ENCODE measurements at regions not wholly inside any gene's neighbourhood (a gene's known extent, or its start where the extent isn't known, plus 50 kb on each side); places are given as distances from the start of the nearest gene placed in this dataset.

DNA sequence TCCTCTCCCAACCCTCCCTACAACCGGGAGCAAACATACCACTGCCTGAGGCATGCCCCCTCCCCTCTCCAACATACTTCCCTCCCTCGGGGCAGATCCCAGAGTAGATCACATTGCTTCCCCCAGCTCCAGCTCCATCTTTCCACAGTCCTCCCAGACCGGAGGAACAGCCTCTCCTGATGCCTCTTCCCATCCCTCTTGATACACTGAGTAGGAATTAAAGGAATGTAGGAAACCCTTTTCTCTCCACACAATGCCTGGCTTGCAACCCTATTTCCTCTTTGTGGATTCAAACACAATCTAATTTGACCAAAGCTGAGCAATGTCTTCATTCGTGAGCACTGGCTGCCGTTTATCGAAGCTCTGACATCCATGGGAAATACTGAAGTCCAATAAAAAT, 339.8 kb downstream of the BCOR start:
- Histone ChIP-seq H3K9me3 (no peaks in the 10 kb centered on the region), H3K36me3 (no peaks in the 10 kb centered on the region), H3K27ac (no peak overlapping the region), H3K4me3 (no peak overlapping the region), H3K4me1 (peaks cover 6 to 20% (median 15%) of the 10 kb centered on the region in 3 donors), H3K27me3 (peaks cover 0 to under 1% (median 0%) of the 10 kb centered on the region in 4 donors)
- DNase-seq: no peak
- WGBS, 2 donors: 61 to 71% methylated on average over 6 of the region's 6 CpGs
- no peak for TF ChIP-seq CTCF (IDR thresholded peaks at IDR 0.05)
- ATAC-seq: no peak
- intact Hi-C loops (cut with DNase I): no loop called here
- FAIRE-seq: no peak

DNA sequence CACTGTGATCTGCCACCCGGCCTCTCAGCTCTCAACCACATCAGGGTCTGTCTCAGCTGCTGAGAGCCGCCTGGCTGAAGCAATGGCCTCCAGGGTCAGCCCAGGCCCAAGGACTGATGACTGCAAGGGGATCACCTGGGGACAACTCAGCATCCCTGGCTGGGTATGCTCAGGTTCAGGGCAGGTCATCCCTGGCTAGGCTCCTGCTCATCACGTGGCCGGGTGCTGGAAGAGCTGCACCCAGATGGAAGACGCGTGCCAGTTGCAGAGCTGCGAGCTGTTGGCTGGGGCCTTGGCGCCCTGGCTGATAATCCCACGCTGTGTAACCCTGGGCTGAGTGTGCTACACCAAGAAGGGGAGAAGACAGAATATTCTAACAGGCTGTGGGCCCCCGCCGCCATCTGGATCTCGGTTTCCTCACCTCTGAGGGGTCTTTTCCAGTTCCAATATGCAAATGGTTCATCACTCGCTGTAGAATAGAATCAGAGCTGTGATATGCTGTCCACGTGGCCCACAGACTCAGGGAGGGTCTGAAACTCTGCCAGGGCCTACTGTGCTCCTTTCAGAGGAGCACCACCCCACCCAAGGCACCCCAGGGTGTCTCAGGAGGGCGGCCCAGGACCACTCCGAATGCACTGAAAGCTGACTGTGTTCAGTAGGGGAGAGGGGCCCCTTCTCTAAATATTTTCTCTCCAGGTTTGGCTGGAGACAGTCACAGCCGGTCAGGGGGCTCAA, 338.8 kb downstream of the BCOR start:
- Histone ChIP-seq H3K4me1 (peaks cover 6 to 17% (median 13%) of the 10 kb centered on the region in 3 donors), H3K4me3 (no peak overlapping the region), H3K9me3 (no peaks in the 10 kb centered on the region), H3K27ac (peak overlapping the region; percentile 34 to 83 (median 72)), H3K27me3 (no peaks in the 10 kb centered on the region), H3K36me3 (no peaks in the 10 kb centered on the region)
- DNase-seq: peak in 2 of 6 donors; percentile 64 to 67
- no peak for FAIRE-seq
- ATAC-seq: peak in 3 of 4 donors; percentile 13 to 41 (median 25)
- TF ChIP-seq CTCF (IDR thresholded peaks at IDR 0.05): no peak
- intact Hi-C loops (cut with DNase I): no loop called here
- 55 to 59% methylated on average over 17 of the region's 17 CpGs for WGBS, 2 donors

DNA sequence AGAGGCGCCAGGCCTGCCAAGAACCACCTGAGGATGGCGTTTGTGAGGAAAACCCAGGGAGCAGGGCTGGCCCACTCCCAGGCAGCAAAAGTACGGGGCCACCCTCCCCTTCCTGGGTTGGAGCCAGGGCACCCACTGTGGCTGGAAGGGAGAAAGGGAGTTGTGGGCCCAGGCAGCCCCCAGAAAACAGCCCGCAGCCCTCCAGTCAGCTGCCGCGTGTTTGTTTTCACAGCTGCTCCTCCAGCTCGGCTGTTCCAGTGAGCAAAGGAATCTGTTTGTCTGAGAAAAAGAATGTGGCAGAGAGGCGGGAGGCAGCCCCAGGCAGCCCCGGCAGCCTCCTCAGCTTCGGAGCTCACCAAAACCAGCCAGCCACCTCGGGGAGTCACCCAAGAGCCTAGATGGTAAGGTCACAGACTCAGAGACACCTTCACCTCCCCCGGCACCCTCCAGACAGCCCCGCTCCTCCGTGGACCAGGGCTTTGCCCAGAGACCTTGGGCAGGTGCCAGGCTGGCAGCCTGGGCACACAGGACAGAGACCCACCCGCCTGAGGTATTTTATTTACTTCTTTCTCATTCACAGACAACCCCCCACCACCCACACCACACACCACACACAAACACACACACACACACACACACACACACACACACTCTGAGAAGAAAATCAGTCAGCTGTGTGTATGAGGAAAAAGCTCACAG, 338.1 kb downstream of the BCOR start:
- no peak overlapping the region for H3K4me3 ChIP-seq
- H3K4me1 ChIP-seq: peaks cover 6 to 17% (median 13%) of the 10 kb centered on the region in 3 donors
- H3K27ac ChIP-seq: peak overlapping the region; percentile 34 to 83 (median 72)
- intact Hi-C loops (cut with DNase I): no loop called here
- ATAC-seq (peak; percentile 58 to 75 (median 62)), FAIRE-seq (no peak), DNase-seq (peak; percentile 50 to 75 (median 70))
- H3K27me3 ChIP-seq: no peaks in the 10 kb centered on the region
- TF ChIP-seq CTCF (IDR thresholded peaks at IDR 0.05): no peak
- H3K9me3 ChIP-seq: no peaks in the 10 kb centered on the region
- no peaks in the 10 kb centered on the region for H3K36me3 ChIP-seq
- 11 to 25% methylated on average over 15 of the region's 15 CpGs for WGBS, 2 donors

DNA sequence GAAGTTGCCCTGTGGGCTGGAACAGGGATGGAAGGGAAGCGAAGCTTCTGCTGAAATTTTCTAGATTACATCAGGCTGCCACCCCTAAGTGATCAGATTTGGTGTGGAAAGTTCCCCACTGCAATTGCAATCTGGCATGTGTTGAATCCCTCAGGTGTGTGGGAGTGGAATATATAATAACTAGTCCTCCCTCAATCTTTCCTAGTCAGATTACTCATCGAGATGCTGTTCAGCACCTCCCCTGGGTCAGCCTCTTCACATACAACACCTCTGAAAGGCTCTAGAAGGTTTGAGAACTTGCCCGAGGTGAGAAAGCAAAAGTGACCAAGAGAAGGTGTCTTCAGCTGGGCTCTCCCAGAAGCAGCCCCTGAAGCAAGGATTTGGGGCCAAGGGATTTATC, 336.8 kb downstream of the BCOR start:
- DNase-seq: no peak
- intact Hi-C loops (cut with DNase I): no loop called here
- Histone ChIP-seq H3K4me3 (no peak overlapping the region), H3K4me1 (peaks cover 6 to 17% (median 13%) of the 10 kb centered on the region in 3 donors), H3K9me3 (no peaks in the 10 kb centered on the region), H3K27me3 (no peaks in the 10 kb centered on the region), H3K27ac (peak overlapping the region in 2 of 4 donors; percentile 72 to 83), H3K36me3 (no peaks in the 10 kb centered on the region)
- no peak for FAIRE-seq
- TF ChIP-seq CTCF (IDR thresholded peaks at IDR 0.05): no peak
- WGBS, 2 donors: 67 to 80% methylated on average over 3 of the region's 3 CpGs
- no peak for ATAC-seq
